Gastroesophageal sphincter (tissue), 4 donors: ENCODE measurements at regions not wholly inside any gene's neighbourhood (a gene's known extent, or its start where the extent isn't known, plus 50 kb on each side); places are given as distances from the start of the nearest gene placed in this dataset.

Source experiments
- ATAC-seq: fragments of 150-250 bp; one replicate; pipeline ENCODE4 v1.9.1; 2016; ENCODE audit warnings: mild to moderate bottlenecking, moderate library complexity
- H3K27ac ChIP-seq, 4 donors: fragments of 200-600 bp; sonication (generic) in 3 of 4; 1 replicate in 3 of 4; 2 replicates in 1 of 4; pipeline ENCODE4 v1.5.1; 2016 to 2019
- H3K27me3 ChIP-seq: fragments of 200-600 bp; sonication (generic); one replicate; pipeline ENCODE4 v1.5.1; 2019
- H3K36me3 ChIP-seq, 2 donors: fragments of 200-600 bp; sonication (generic); one replicate each; pipeline ENCODE4 v1.5.1; 2019; ENCODE audit warnings: control low read depth in 1 of 2
- H3K4me1 ChIP-seq, 3 donors: fragments of 200-600 bp; sonication (generic); 1 replicate in 2 of 3; 2 replicates in 1 of 3; pipeline ENCODE4 v1.5.1; 2016 to 2019; ENCODE audit warnings: control low read depth in 2 of 3
- H3K4me3 ChIP-seq, 2 donors: fragments of 200-600 bp; sonication (generic); one replicate each; pipeline ENCODE4 v1.5.1; 2019; ENCODE audit warnings: mild to moderate bottlenecking in 1 of 2, moderate library complexity in 1 of 2
- H3K9me3 ChIP-seq, 3 donors: fragments of 200-600 bp; sonication (generic); one replicate each; pipeline ENCODE4 v1.5.1; 2017 to 2019; ENCODE audit warnings: control low read depth in 2 of 3
- CTCF ChIP-seq, 4 experiments: fragments of 200-600 bp in 2 of 4; fragments of 450-650 bp in 2 of 4; sonication (generic) in 1 of 4; IDR thresholded peaks; one replicate each; pipeline ENCODE4 v1.5.1; 2017 to 2019; ENCODE audit warnings: antibody characterized with exemption in 4 of 4, mild to moderate bottlenecking in 2 of 4, moderate library complexity in 2 of 4
- EP300 ChIP-seq: sonication (generic); formaldehyde crosslinking; IDR thresholded peaks from one replicate; pipeline ENCODE4 v1.6.1; 2017; ENCODE audit warnings: antibody characterized with exemption, mild to moderate bottlenecking
- POLR2A ChIP-seq, 2 donors: fragments of 450-650 bp; IDR thresholded peaks; one replicate each; pipeline ENCODE4 v1.6.1; 2017; ENCODE audit warnings: antibody characterized with exemption in 2 of 2, mild to moderate bottlenecking in 2 of 2, moderate library complexity in 1 of 2
- POLR2AphosphoS5 ChIP-seq: sonication (generic); formaldehyde crosslinking; IDR thresholded peaks from one replicate; pipeline ENCODE4 v1.6.1; 2017; ENCODE audit warnings: antibody characterized with exemption
- WGBS, 2 donors: methylation state at CpG; one replicate each; pipeline ENCODE4 v1.1.5; 2018; ENCODE audit warnings: low coverage in 1 of 2; 5-methylcytosine and 5-hydroxymethylcytosine counted together

- ATAC-seq = no peak
- no peak for TF ChIP-seq POLR2A (IDR thresholded peaks at IDR 0.05)
- TF ChIP-seq CTCF (IDR thresholded peaks at IDR 0.05) = no peak
- no peak for TF ChIP-seq POLR2AphosphoS5
- TF ChIP-seq EP300 = no peak
- no peak overlapping the region for H3K4me3 ChIP-seq
- no peak overlapping the region for H3K27ac ChIP-seq
- H3K36me3 ChIP-seq = no peaks in the 10 kb centered on the region
- H3K9me3 ChIP-seq = peaks cover 0 to 6% (median 0%) of the 10 kb centered on the region in 3 donors
- 63 to 78% methylated on average over 1 to 6 of the region's 7 CpGs for WGBS, 2 donors
- H3K27me3 ChIP-seq = no peaks in the 10 kb centered on the region
- H3K4me1 ChIP-seq = no peaks in the 10 kb centered on the region
Measured at GRCh38 chr10:60661637-60662036, 116.6 kb upstream of the CDK1 start.

- no peak for TF ChIP-seq CTCF (IDR thresholded peaks at IDR 0.05)
- TF ChIP-seq EP300 = no peak
- no peak for TF ChIP-seq POLR2AphosphoS5
- TF ChIP-seq POLR2A (IDR thresholded peaks at IDR 0.05) = no peak
- no peaks in the 10 kb centered on the region for H3K4me1 ChIP-seq
- H3K36me3 ChIP-seq = no peaks in the 10 kb centered on the region
- ATAC-seq = no peak
- H3K27ac ChIP-seq = no peak overlapping the region
- H3K27me3 ChIP-seq = no peaks in the 10 kb centered on the region
- H3K9me3 ChIP-seq = peaks cover 0 to 6% (median 0%) of the 10 kb centered on the region in 3 donors
- no peak overlapping the region for H3K4me3 ChIP-seq
- WGBS, 2 donors = 82 to 100% methylated on average over 1 of the region's 1 CpG
Measured at GRCh38 chr10:60660625-60661024, 117.7 kb upstream of the CDK1 start.

GRCh38 chr10:60654813-60655464 is 123.3 kb upstream of the CDK1 start:
- no peaks in the 10 kb centered on the region for H3K4me1 ChIP-seq
- WGBS, 2 donors = 56 to 58% methylated on average over 4 of the region's 4 CpGs
- no peaks in the 10 kb centered on the region for H3K36me3 ChIP-seq
- TF ChIP-seq POLR2AphosphoS5 (no peak), CTCF (IDR thresholded peaks at IDR 0.05) (no peak), EP300 (no peak), POLR2A (IDR thresholded peaks at IDR 0.05) (no peak)
- no peaks in the 10 kb centered on the region for H3K27me3 ChIP-seq
- H3K4me3 ChIP-seq = no peak overlapping the region
- no peak for ATAC-seq
- H3K27ac ChIP-seq = no peak overlapping the region
- peaks cover 0 to 6% (median 0%) of the 10 kb centered on the region in 3 donors for H3K9me3 ChIP-seq

- no peak for ATAC-seq
- Histone ChIP-seq H3K9me3 (no peaks in the 10 kb centered on the region), H3K4me1 (no peaks in the 10 kb centered on the region), H3K27ac (no peak overlapping the region), H3K36me3 (no peaks in the 10 kb centered on the region), H3K4me3 (no peak overlapping the region), H3K27me3 (no peaks in the 10 kb centered on the region)
- WGBS, 2 donors = 82 to 89% methylated on average over 6 of the region's 6 CpGs
- TF ChIP-seq CTCF (IDR thresholded peaks at IDR 0.05) (no peak), POLR2A (IDR thresholded peaks at IDR 0.05) (no peak), POLR2AphosphoS5 (no peak), EP300 (no peak)
Measured at GRCh38 chr10:60652628-60653027, 125.7 kb upstream of the CDK1 start.

- TF ChIP-seq POLR2A (IDR thresholded peaks at IDR 0.05) = no peak
- TF ChIP-seq CTCF (IDR thresholded peaks at IDR 0.05) = no peak
- TF ChIP-seq EP300 = no peak
- no peak for TF ChIP-seq POLR2AphosphoS5
- H3K4me1 ChIP-seq = no peaks in the 10 kb centered on the region
- ATAC-seq = no peak
- H3K4me3 ChIP-seq = no peak overlapping the region
- no peaks in the 10 kb centered on the region for H3K9me3 ChIP-seq
- no peaks in the 10 kb centered on the region for H3K27me3 ChIP-seq
- no peak overlapping the region for H3K27ac ChIP-seq
- no peaks in the 10 kb centered on the region for H3K36me3 ChIP-seq
Measured at GRCh38 chr10:60650378-60650800, 127.9 kb upstream of the CDK1 start.
